Endothelial cell of umbilical vein (primary cell): ENCODE measurements at regions not wholly inside any gene's neighbourhood (a gene's known extent, or its start where the extent isn't known, plus 50 kb on each side); places are given as distances from the start of the nearest gene placed in this dataset.

ENCODE experiments used
- EZH2 ChIP-seq: IDR thresholded peaks from 2 replicates; pipeline ENCODE4 v1.6.1; 2012; ENCODE audit warnings: borderline replicate concordance, low read depth, mild to moderate bottlenecking, moderate library complexity, low read length, inconsistent platforms; ENCODE audit not compliant: severe bottlenecking
- FOS ChIP-seq: IDR thresholded peaks from 2 replicates; pipeline ENCODE4 v1.6.1; 2011; ENCODE audit warnings: mild to moderate bottlenecking, low read length, moderate library complexity, borderline replicate concordance; ENCODE audit not compliant: insufficient read depth
- POLR2A ChIP-seq: IDR thresholded peaks from 2 replicates; pipeline ENCODE4 v1.6.1; 2012; ENCODE audit warnings: low read depth, mild to moderate bottlenecking, control low read depth, low read length
- POLR2AphosphoS5 ChIP-seq: IDR thresholded peaks from 2 replicates; pipeline ENCODE4 v1.6.1; 2012; ENCODE audit warnings: low read depth, mild to moderate bottlenecking, control low read depth, low read length, moderate library complexity; ENCODE audit not compliant: insufficient read depth
- TF ChIP-seq, protein P1 (sequence below), 2 donors: IDR thresholded peaks; 1 replicate in 1 of 2; 2 replicates in 1 of 2; pipeline ENCODE4 v1.5.1; 2011; ENCODE audit warnings: low read length in 2 of 2, mild to moderate bottlenecking in 2 of 2, moderate library complexity in 2 of 2, control low read depth in 1 of 2, inconsistent platforms in 1 of 2, low read depth in 1 of 2; ENCODE audit not compliant: insufficient read depth in 1 of 2; ENCODE audit errors: extremely low read depth in 1 of 2

GRCh38 chr12:95386051-95386450, 87.9 kb upstream of the METAP2 start:
- TF ChIP-seq, protein P1, sequence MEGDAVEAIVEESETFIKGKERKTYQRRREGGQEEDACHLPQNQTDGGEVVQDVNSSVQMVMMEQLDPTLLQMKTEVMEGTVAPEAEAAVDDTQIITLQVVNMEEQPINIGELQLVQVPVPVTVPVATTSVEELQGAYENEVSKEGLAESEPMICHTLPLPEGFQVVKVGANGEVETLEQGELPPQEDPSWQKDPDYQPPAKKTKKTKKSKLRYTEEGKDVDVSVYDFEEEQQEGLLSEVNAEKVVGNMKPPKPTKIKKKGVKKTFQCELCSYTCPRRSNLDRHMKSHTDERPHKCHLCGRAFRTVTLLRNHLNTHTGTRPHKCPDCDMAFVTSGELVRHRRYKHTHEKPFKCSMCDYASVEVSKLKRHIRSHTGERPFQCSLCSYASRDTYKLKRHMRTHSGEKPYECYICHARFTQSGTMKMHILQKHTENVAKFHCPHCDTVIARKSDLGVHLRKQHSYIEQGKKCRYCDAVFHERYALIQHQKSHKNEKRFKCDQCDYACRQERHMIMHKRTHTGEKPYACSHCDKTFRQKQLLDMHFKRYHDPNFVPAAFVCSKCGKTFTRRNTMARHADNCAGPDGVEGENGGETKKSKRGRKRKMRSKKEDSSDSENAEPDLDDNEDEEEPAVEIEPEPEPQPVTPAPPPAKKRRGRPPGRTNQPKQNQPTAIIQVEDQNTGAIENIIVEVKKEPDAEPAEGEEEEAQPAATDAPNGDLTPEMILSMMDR (IDR thresholded peaks at IDR 0.05; ENCODE audit: extremely low read depth in 1 of 2, insufficient read depth in 1 of 2, low read depth in 1 of 2, low read length in 2 of 2) = no peak
- TF ChIP-seq POLR2AphosphoS5 (no peak), EZH2 (no peak), POLR2A (no peak), FOS (no peak)
